ENCODE measurements at regions not wholly inside any gene's neighbourhood (a gene's known extent, or its start where the extent isn't known, plus 50 kb on each side); places are given as distances from the start of the nearest gene placed in this dataset.
A peak's percentile ranks its signal among the peaks of the same experiment; 100 is the strongest.

- no peak for TF ChIP-seq SCRT2 (tag by site-specific recombination; IDR thresholded peaks at IDR 0.05)
- peak; percentile 88 for TF ChIP-seq ZBTB8A (tag by site-specific recombination; IDR thresholded peaks at IDR 0.05)
- TF ChIP-seq FEZF1 (tag by site-specific recombination; IDR thresholded peaks at IDR 0.05): no peak; the same call in 1 of the 2 replicates
- TF ChIP-seq PRDM1 (tag by site-specific recombination; IDR thresholded peaks at IDR 0.05): no peak
- no peak for TF ChIP-seq ZNF37A (tag by site-specific recombination; IDR thresholded peaks at IDR 0.05)
- TF ChIP-seq, protein P1, sequence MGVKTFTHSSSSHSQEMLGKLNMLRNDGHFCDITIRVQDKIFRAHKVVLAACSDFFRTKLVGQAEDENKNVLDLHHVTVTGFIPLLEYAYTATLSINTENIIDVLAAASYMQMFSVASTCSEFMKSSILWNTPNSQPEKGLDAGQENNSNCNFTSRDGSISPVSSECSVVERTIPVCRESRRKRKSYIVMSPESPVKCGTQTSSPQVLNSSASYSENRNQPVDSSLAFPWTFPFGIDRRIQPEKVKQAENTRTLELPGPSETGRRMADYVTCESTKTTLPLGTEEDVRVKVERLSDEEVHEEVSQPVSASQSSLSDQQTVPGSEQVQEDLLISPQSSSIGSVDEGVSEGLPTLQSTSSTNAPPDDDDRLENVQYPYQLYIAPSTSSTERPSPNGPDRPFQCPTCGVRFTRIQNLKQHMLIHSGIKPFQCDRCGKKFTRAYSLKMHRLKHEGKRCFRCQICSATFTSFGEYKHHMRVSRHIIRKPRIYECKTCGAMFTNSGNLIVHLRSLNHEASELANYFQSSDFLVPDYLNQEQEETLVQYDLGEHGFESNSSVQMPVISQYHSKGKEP (tag by site-specific recombination; IDR thresholded peaks at IDR 0.05): no peak
- TF ChIP-seq GLI2 (tag by site-specific recombination; IDR thresholded peaks at IDR 0.05; ENCODE audit: borderline replicate concordance, low read depth): peak; percentile 62; the same call in 1 of the 2 replicates
- TF ChIP-seq KLF16 (tag by site-specific recombination; IDR thresholded peaks at IDR 0.05): no peak
- TF ChIP-seq ZNF610 (tag by site-specific recombination; IDR thresholded peaks at IDR 0.05; ENCODE audit: borderline replicate concordance): peak; percentile 25; the same call in 1 of the 2 replicates
- TF ChIP-seq ZBTB21 (tag by site-specific recombination; IDR thresholded peaks at IDR 0.05): peak; percentile 51; the same call in 1 of the 2 replicates
- no peak for TF ChIP-seq ZNF398 (tag by site-specific recombination; IDR thresholded peaks at IDR 0.05)
- TF ChIP-seq MZF1 (tag by site-specific recombination; IDR thresholded peaks at IDR 0.05; ENCODE audit: borderline replicate concordance): peak; percentile 31; the same call in 1 of the 2 replicates
- no peak for TF ChIP-seq ZNF544 (tag by site-specific recombination; IDR thresholded peaks at IDR 0.05)
- no peak for TF ChIP-seq HOXA7 (CRISPR knock-in tag; IDR thresholded peaks at IDR 0.05; ENCODE audit: borderline replicate concordance)
- TF ChIP-seq ZNF670 (tag by site-specific recombination; IDR thresholded peaks at IDR 0.05; ENCODE audit: low read depth): no peak
- no peak for TF ChIP-seq TCF7L2 (IDR thresholded peaks at IDR 0.05; ENCODE audit: borderline replicate concordance, low read depth, low read length)
- TF ChIP-seq, protein P2, sequence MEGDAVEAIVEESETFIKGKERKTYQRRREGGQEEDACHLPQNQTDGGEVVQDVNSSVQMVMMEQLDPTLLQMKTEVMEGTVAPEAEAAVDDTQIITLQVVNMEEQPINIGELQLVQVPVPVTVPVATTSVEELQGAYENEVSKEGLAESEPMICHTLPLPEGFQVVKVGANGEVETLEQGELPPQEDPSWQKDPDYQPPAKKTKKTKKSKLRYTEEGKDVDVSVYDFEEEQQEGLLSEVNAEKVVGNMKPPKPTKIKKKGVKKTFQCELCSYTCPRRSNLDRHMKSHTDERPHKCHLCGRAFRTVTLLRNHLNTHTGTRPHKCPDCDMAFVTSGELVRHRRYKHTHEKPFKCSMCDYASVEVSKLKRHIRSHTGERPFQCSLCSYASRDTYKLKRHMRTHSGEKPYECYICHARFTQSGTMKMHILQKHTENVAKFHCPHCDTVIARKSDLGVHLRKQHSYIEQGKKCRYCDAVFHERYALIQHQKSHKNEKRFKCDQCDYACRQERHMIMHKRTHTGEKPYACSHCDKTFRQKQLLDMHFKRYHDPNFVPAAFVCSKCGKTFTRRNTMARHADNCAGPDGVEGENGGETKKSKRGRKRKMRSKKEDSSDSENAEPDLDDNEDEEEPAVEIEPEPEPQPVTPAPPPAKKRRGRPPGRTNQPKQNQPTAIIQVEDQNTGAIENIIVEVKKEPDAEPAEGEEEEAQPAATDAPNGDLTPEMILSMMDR (tag by site-specific recombination; IDR thresholded peaks at IDR 0.05): no peak
- no peak; the same call in 1 of the 2 replicates for TF ChIP-seq ZNF16 (tag by site-specific recombination; IDR thresholded peaks at IDR 0.05; ENCODE audit: low read depth)
- TF ChIP-seq ZBTB48 (tag by site-specific recombination; IDR thresholded peaks at IDR 0.05): no peak
- TF ChIP-seq ZNF112 (tag by site-specific recombination; IDR thresholded peaks at IDR 0.05): no peak
- no peak for TF ChIP-seq RBAK (tag by site-specific recombination; IDR thresholded peaks at IDR 0.05)
- TF ChIP-seq YY2 (tag by site-specific recombination; IDR thresholded peaks at IDR 0.05): no peak
- no peak for TF ChIP-seq ZSCAN23 (tag by site-specific recombination; IDR thresholded peaks at IDR 0.05)
- 0 out of 2 replicates have a peak, but pooled peaks have one; percentile 47 for TF ChIP-seq AEBP2 (tag by site-specific recombination; IDR thresholded peaks at IDR 0.05; ENCODE audit: borderline replicate concordance)
- TF ChIP-seq ZNF623 (tag by site-specific recombination; IDR thresholded peaks at IDR 0.05): peak; percentile 83
- TF ChIP-seq ZNF596 (tag by site-specific recombination; IDR thresholded peaks at IDR 0.05): no peak
- TF ChIP-seq, protein P3, sequence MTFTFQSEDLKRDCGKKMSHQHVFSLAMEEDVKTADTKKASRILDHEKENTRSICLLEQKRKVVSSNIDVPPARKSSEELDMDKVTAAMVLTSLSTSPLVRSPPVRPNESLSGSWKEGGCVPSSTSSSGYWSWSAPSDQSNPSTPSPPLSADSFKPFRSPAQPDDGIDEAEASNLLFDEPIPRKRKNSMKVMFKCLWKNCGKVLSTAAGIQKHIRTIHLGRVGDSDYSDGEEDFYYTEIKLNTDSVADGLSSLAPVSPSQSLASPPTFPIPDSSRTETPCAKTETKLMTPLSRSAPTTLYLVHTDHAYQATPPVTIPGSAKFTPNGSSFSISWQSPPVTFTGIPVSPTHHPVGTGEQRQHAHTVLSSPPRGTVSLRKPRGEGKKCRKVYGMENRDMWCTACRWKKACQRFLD (tag by site-specific recombination; IDR thresholded peaks at IDR 0.05): no peak
- TF ChIP-seq, protein P4, sequence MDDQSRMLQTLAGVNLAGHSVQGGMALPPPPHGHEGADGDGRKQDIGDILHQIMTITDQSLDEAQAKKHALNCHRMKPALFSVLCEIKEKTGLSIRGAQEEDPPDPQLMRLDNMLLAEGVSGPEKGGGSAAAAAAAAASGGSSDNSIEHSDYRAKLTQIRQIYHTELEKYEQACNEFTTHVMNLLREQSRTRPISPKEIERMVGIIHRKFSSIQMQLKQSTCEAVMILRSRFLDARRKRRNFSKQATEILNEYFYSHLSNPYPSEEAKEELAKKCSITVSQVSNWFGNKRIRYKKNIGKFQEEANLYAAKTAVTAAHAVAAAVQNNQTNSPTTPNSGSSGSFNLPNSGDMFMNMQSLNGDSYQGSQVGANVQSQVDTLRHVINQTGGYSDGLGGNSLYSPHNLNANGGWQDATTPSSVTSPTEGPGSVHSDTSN (CRISPR knock-in tag; IDR thresholded peaks at IDR 0.05): no peak
- no peak for TF ChIP-seq KLF7 (tag by site-specific recombination; IDR thresholded peaks at IDR 0.05; ENCODE audit: borderline replicate concordance)
- TF ChIP-seq SP3 (tag by site-specific recombination; IDR thresholded peaks at IDR 0.05): peak; percentile 31; the same call in 1 of the 2 replicates
- TF ChIP-seq HOXD13 (CRISPR knock-in tag; IDR thresholded peaks at IDR 0.05; ENCODE audit: borderline replicate concordance): no peak
- no peak for TF ChIP-seq ZNF239 (tag by site-specific recombination; IDR thresholded peaks at IDR 0.05)
Observed at GRCh38 chr12:32016680-32017482, 57.7 kb downstream of the RESF1 start (continued).

Data from HEK293 (cell line).